Upper lobe of left lung (tissue), 6 donors: ENCODE measurements at regions not wholly inside any gene's neighbourhood (a gene's known extent, or its start where the extent isn't known, plus 50 kb on each side); places are given as distances from the start of the nearest gene placed in this dataset.

Experiments used
- ATAC-seq, 2 donors: fragments of 200-7000 bp; cut with Tn5 transposase; one replicate each; pipeline ENCODE4 v1.9.1; 2022; ENCODE audit warnings: mild to moderate bottlenecking in 2 of 2, moderate library complexity in 2 of 2; ENCODE audit not compliant: low FRiP score in 2 of 2
- DNase-seq, 2 donors: peaks; one replicate each; pipeline ENCODE4 v3.0.0-alpha.2; 2019 to 2020
- H3K27ac ChIP-seq, 4 donors: fragments of 200-600 bp; sonication (generic); one replicate each; pipeline ENCODE4 v1.5.1; 2016 to 2019
- H3K27me3 ChIP-seq, 4 donors: fragments of 200-600 bp; sonication (generic); one replicate each; pipeline ENCODE4 v1.5.1; 2017 to 2019
- H3K36me3 ChIP-seq, 4 donors: fragments of 200-600 bp; sonication (generic); one replicate each; pipeline ENCODE4 v1.5.1; 2016 to 2019
- H3K4me1 ChIP-seq, 4 donors: fragments of 200-600 bp; sonication (generic); one replicate each; pipeline ENCODE4 v1.5.1; 2018 to 2019
- H3K4me3 ChIP-seq, 4 donors: fragments of 200-600 bp; sonication (generic); one replicate each; pipeline ENCODE4 v1.5.1; 2017 to 2019; ENCODE audit warnings: mild to moderate bottlenecking in 2 of 4, moderate library complexity in 1 of 4
- H3K9me3 ChIP-seq, 4 donors: fragments of 200-600 bp; sonication (generic); one replicate each; pipeline ENCODE4 v1.5.1; 2018 to 2019
- CTCF ChIP-seq, 6 experiments: fragments of 450-650 bp in 4 of 6; fragments of 200-600 bp in 2 of 6; sonication (generic) in 2 of 6; IDR thresholded peaks; one replicate each; pipeline ENCODE4 v1.5.1; 2016 to 2019; ENCODE audit warnings: antibody characterized with exemption in 6 of 6
- EP300 ChIP-seq, 4 donors: sonication (generic); formaldehyde crosslinking; IDR thresholded peaks; one replicate each; pipeline ENCODE4 v1.5.1; 2017; ENCODE audit warnings: antibody characterized with exemption in 4 of 4, control low read depth in 2 of 4
- POLR2A ChIP-seq, 4 donors: fragments of 450-650 bp; IDR thresholded peaks; one replicate each; pipeline ENCODE4 v1.5.1; 2016 to 2017; ENCODE audit warnings: antibody characterized with exemption in 4 of 4, mild to moderate bottlenecking in 2 of 4
- POLR2AphosphoS5 ChIP-seq, 2 donors: sonication (generic); formaldehyde crosslinking; IDR thresholded peaks; one replicate each; pipeline ENCODE4 v1.5.1; 2017; ENCODE audit warnings: antibody characterized with exemption in 2 of 2
- WGBS, 2 donors: methylation state at CpG; one replicate each; pipeline ENCODE4 v1.1.5; 2017 to 2018; 5-methylcytosine and 5-hydroxymethylcytosine counted together
- donor health status: DM: no; HTN: no; CAD: no; lungs with moderate emphysema.
- donor health status: DM: no; HTN: yes; CAD: no; lungs with severe emphysema.

GRCh38 chr7:41203542-41203941 is 499.3 kb downstream of the INHBA start:
- H3K9me3 ChIP-seq: no peaks in the 10 kb centered on the region
- peaks cover 0 to 2% (median 0%) of the 10 kb centered on the region in 4 donors for H3K4me1 ChIP-seq
- DNase-seq: peak in 1 of 2 donors; percentile 7

GRCh38 chr7:41201021-41201420 is 501.9 kb downstream of the INHBA start:
- no peak for ATAC-seq

More at GRCh38 chr7:41203542-41203941, 499.3 kb downstream of the INHBA start:
- Histone ChIP-seq H3K27me3 (no peaks in the 10 kb centered on the region), H3K27ac (no peak overlapping the region), H3K4me3 (no peak overlapping the region), H3K36me3 (no peaks in the 10 kb centered on the region)
- no peak for ATAC-seq
- TF ChIP-seq CTCF (IDR thresholded peaks at IDR 0.05) (no peak), POLR2A (IDR thresholded peaks at IDR 0.05) (no peak), POLR2AphosphoS5 (IDR thresholded peaks at IDR 0.05) (no peak), EP300 (IDR thresholded peaks at IDR 0.05) (no peak)
- 76 to 79% methylated on average over 2 of the region's 2 CpGs for WGBS, 2 donors

GRCh38 chr7:41199136-41199535 is 503.8 kb downstream of the INHBA start:
- Histone ChIP-seq H3K36me3 (no peaks in the 10 kb centered on the region), H3K27me3 (no peaks in the 10 kb centered on the region), H3K9me3 (no peaks in the 10 kb centered on the region), H3K4me3 (no peak overlapping the region), H3K4me1 (peaks cover 0 to 2% (median 0%) of the 10 kb centered on the region in 4 donors), H3K27ac (no peak overlapping the region)
- WGBS, 2 donors: 86 to 94% methylated on average over 3 of the region's 3 CpGs
- ATAC-seq (no peak), DNase-seq (no peak)
- TF ChIP-seq EP300 (IDR thresholded peaks at IDR 0.05) (no peak), POLR2A (IDR thresholded peaks at IDR 0.05) (no peak), POLR2AphosphoS5 (IDR thresholded peaks at IDR 0.05) (no peak), CTCF (IDR thresholded peaks at IDR 0.05) (no peak)

More at GRCh38 chr7:41201021-41201420, 501.9 kb downstream of the INHBA start:
- H3K27me3 ChIP-seq: no peaks in the 10 kb centered on the region
- WGBS, 2 donors: 65 to 76% methylated on average over 3 of the region's 3 CpGs
- no peak for DNase-seq
- no peaks in the 10 kb centered on the region for H3K9me3 ChIP-seq
- no peaks in the 10 kb centered on the region for H3K36me3 ChIP-seq
- no peak overlapping the region for H3K4me3 ChIP-seq
- H3K27ac ChIP-seq: no peak overlapping the region
- TF ChIP-seq EP300 (IDR thresholded peaks at IDR 0.05): no peak
- no peak for TF ChIP-seq POLR2AphosphoS5 (IDR thresholded peaks at IDR 0.05)
- no peak for TF ChIP-seq POLR2A (IDR thresholded peaks at IDR 0.05)
- no peak for TF ChIP-seq CTCF (IDR thresholded peaks at IDR 0.05)
- peaks cover 0 to 2% (median 0%) of the 10 kb centered on the region in 4 donors for H3K4me1 ChIP-seq

GRCh38 chr7:41198502-41198901 is 504.4 kb downstream of the INHBA start:
- H3K9me3 ChIP-seq: no peaks in the 10 kb centered on the region
- no peak overlapping the region for H3K27ac ChIP-seq
- DNase-seq (no peak), ATAC-seq (no peak)
- H3K4me1 ChIP-seq: peaks cover 0 to 2% (median 0%) of the 10 kb centered on the region in 4 donors
- no peak overlapping the region for H3K4me3 ChIP-seq
- TF ChIP-seq POLR2AphosphoS5 (IDR thresholded peaks at IDR 0.05) (no peak), POLR2A (IDR thresholded peaks at IDR 0.05) (no peak), EP300 (IDR thresholded peaks at IDR 0.05) (no peak), CTCF (IDR thresholded peaks at IDR 0.05) (no peak)
- no peaks in the 10 kb centered on the region for H3K27me3 ChIP-seq
- H3K36me3 ChIP-seq: no peaks in the 10 kb centered on the region

GRCh38 chr7:41197769-41198168 is 505.1 kb downstream of the INHBA start:
- no peak overlapping the region for H3K27ac ChIP-seq
- no peak overlapping the region for H3K4me3 ChIP-seq
- peaks cover 0 to 2% (median 0%) of the 10 kb centered on the region in 4 donors for H3K4me1 ChIP-seq
- H3K9me3 ChIP-seq: no peaks in the 10 kb centered on the region
- TF ChIP-seq EP300 (IDR thresholded peaks at IDR 0.05): no peak
- no peak for TF ChIP-seq POLR2AphosphoS5 (IDR thresholded peaks at IDR 0.05)
- no peak for TF ChIP-seq POLR2A (IDR thresholded peaks at IDR 0.05)
- TF ChIP-seq CTCF (IDR thresholded peaks at IDR 0.05): no peak
- no peaks in the 10 kb centered on the region for H3K36me3 ChIP-seq
- WGBS, 2 donors: 70 to 75% methylated on average over 2 of the region's 2 CpGs
- no peak for DNase-seq
- H3K27me3 ChIP-seq: no peaks in the 10 kb centered on the region
- ATAC-seq: no peak
